Transverse colon (tissue), 4 donors: ENCODE measurements at regions not wholly inside any gene's neighbourhood (a gene's known extent, or its start where the extent isn't known, plus 50 kb on each side); places are given as distances from the start of the nearest gene placed in this dataset.

Experiments used
- EP300 ChIP-seq: sonication (generic); formaldehyde crosslinking; IDR thresholded peaks from one replicate; pipeline ENCODE4 v1.6.1; 2017; ENCODE audit warnings: antibody characterized with exemption, low read depth
- POLR2A ChIP-seq: fragments of 450-650 bp; IDR thresholded peaks from one replicate; pipeline ENCODE4 v1.6.1; 2016; ENCODE audit warnings: antibody characterized with exemption, mild to moderate bottlenecking, moderate library complexity
- POLR2AphosphoS5 ChIP-seq, 3 donors: sonication (generic); formaldehyde crosslinking; IDR thresholded peaks; one replicate each; pipeline ENCODE4 v1.6.1; 2016; ENCODE audit warnings: antibody characterized with exemption in 3 of 3
- TF ChIP-seq, protein P1 (sequence below), 5 experiments: fragments of 200-600 bp in 3 of 5; fragments of 450-650 bp in 2 of 5; sonication (generic) in 3 of 5; IDR thresholded peaks; 1 replicate in 2 of 5; 2 replicates in 3 of 5; pipeline ENCODE4 v1.5.1; 2016 to 2017; ENCODE audit warnings: antibody characterized with exemption in 5 of 5, inconsistent platforms in 3 of 5, mild to moderate bottlenecking in 2 of 5, moderate library complexity in 1 of 5

DNA sequence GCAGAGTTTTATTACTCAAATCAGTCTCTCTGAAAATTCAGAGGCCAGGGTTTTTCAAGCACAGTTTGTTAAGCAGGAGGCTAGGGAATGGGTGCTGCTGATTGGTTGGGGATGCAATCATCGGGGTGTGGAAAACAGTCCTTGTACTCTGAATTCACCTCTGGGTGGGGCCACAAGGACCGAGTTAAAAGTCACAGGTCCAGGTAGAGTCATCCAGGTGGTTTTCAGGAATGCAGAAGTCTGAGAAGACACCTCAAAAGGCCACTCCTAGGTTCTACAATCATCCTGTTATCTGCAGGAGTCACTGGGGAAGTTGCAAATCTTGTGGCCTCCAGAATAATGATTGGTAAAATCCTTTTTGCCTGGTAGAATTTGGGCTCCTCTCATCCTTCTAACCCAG lies 371.2 kb upstream of the SULF2 start:
- TF ChIP-seq, protein P1, sequence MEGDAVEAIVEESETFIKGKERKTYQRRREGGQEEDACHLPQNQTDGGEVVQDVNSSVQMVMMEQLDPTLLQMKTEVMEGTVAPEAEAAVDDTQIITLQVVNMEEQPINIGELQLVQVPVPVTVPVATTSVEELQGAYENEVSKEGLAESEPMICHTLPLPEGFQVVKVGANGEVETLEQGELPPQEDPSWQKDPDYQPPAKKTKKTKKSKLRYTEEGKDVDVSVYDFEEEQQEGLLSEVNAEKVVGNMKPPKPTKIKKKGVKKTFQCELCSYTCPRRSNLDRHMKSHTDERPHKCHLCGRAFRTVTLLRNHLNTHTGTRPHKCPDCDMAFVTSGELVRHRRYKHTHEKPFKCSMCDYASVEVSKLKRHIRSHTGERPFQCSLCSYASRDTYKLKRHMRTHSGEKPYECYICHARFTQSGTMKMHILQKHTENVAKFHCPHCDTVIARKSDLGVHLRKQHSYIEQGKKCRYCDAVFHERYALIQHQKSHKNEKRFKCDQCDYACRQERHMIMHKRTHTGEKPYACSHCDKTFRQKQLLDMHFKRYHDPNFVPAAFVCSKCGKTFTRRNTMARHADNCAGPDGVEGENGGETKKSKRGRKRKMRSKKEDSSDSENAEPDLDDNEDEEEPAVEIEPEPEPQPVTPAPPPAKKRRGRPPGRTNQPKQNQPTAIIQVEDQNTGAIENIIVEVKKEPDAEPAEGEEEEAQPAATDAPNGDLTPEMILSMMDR (IDR thresholded peaks at IDR 0.05), result no peak
- TF ChIP-seq POLR2A (no peak), EP300 (no peak), POLR2AphosphoS5 (IDR thresholded peaks at IDR 0.05) (no peak)
